CD4-positive, alpha-beta memory T cell (primary cell): ENCODE measurements at regions not wholly inside any gene's neighbourhood (a gene's known extent, or its start where the extent isn't known, plus 50 kb on each side); places are given as distances from the start of the nearest gene placed in this dataset.

Source experiments
- CTCF ChIA-PET: fragments of 350-600 bp; sonication (Branson Sonifier 250); formaldehyde crosslinking; loops from one replicate; lab custom pipeline; 2021; ENCODE audit warnings: inconsistent platforms; ENCODE audit not compliant: partially characterized antibody; lab: Charles Lee
- POLR2A ChIA-PET: fragments of 350-600 bp; sonication (Branson Sonifier 250); formaldehyde crosslinking; loops from one replicate; lab custom pipeline; 2021; ENCODE audit not compliant: partially characterized antibody; lab: Charles Lee
- DNase-seq, 5 donors: peaks; one replicate each; pipeline versions ENCODE4 v3.0.0 to v3.0.0-alpha.2; 2020 to 2022; ENCODE audit warnings: mixed read lengths in 1 of 5
- H3K27ac ChIP-seq: one replicate; pipeline ENCODE4 v1.7.0; 2013; ENCODE audit warnings: low read depth, low read length
- H3K27me3 ChIP-seq: 2 replicates; pipeline ENCODE4 v1.7.0; 2013; ENCODE audit warnings: mild to moderate bottlenecking, low read length, moderate library complexity; ENCODE audit not compliant: insufficient read depth
- H3K36me3 ChIP-seq: 2 replicates; pipeline ENCODE4 v1.7.0; 2013; ENCODE audit warnings: mild to moderate bottlenecking, low read length, moderate library complexity; ENCODE audit not compliant: insufficient read depth
- H3K4me1 ChIP-seq: 2 replicates; pipeline ENCODE4 v1.7.0; 2013; ENCODE audit warnings: mild to moderate bottlenecking, low read length, moderate library complexity; ENCODE audit not compliant: insufficient read depth
- H3K4me3 ChIP-seq, 2 donors: one replicate each; pipeline ENCODE4 v1.7.0; 2013; ENCODE audit warnings: low read length in 2 of 2, mild to moderate bottlenecking in 1 of 2
- H3K9me3 ChIP-seq, 2 donors: one replicate each; pipeline ENCODE4 v1.7.0; 2013; ENCODE audit warnings: low read length in 2 of 2, control low read depth in 1 of 2; ENCODE audit not compliant: control insufficient read depth in 1 of 2
- H3K27ac Mint-ChIP-seq, 7 donors: one replicate each; pipeline ENCODE4 v1.8.0; 2020 to 2021; ENCODE audit warnings: mixed read lengths in 7 of 7, mild to moderate bottlenecking in 6 of 7, inconsistent platforms in 3 of 7, moderate library complexity in 3 of 7
- H3K27me3 Mint-ChIP-seq, 2 donors: one replicate each; pipeline ENCODE4 v1.8.0; 2020 to 2021; ENCODE audit warnings: mixed read lengths in 2 of 2
- H3K36me3 Mint-ChIP-seq, 2 donors: one replicate each; pipeline ENCODE4 v1.8.0; 2020 to 2021; ENCODE audit warnings: mixed read lengths in 2 of 2, inconsistent platforms in 1 of 2, mild to moderate bottlenecking in 1 of 2
- H3K4me1 Mint-ChIP-seq, 4 donors: one replicate each; pipeline ENCODE4 v1.8.0; 2020 to 2021; ENCODE audit warnings: mixed read lengths in 4 of 4, mild to moderate bottlenecking in 1 of 4
- H3K4me3 Mint-ChIP-seq, 8 donors: one replicate each; pipeline ENCODE4 v1.8.0; 2020 to 2021; ENCODE audit warnings: mixed read lengths in 8 of 8, mild to moderate bottlenecking in 7 of 8, moderate library complexity in 6 of 8, inconsistent platforms in 3 of 8
- H3K9me3 Mint-ChIP-seq, 8 donors: one replicate each; pipeline ENCODE4 v1.8.0; 2020 to 2021; ENCODE audit warnings: mixed read lengths in 8 of 8, mild to moderate bottlenecking in 5 of 8, inconsistent platforms in 3 of 8, moderate library complexity in 1 of 8
- intact Hi-C: fragments of 100-400 bp; cut with micrococcal nuclease; formaldehyde crosslinking; loops from one replicate; pipeline ENCODE4 v1.15.1; 2023

DNA sequence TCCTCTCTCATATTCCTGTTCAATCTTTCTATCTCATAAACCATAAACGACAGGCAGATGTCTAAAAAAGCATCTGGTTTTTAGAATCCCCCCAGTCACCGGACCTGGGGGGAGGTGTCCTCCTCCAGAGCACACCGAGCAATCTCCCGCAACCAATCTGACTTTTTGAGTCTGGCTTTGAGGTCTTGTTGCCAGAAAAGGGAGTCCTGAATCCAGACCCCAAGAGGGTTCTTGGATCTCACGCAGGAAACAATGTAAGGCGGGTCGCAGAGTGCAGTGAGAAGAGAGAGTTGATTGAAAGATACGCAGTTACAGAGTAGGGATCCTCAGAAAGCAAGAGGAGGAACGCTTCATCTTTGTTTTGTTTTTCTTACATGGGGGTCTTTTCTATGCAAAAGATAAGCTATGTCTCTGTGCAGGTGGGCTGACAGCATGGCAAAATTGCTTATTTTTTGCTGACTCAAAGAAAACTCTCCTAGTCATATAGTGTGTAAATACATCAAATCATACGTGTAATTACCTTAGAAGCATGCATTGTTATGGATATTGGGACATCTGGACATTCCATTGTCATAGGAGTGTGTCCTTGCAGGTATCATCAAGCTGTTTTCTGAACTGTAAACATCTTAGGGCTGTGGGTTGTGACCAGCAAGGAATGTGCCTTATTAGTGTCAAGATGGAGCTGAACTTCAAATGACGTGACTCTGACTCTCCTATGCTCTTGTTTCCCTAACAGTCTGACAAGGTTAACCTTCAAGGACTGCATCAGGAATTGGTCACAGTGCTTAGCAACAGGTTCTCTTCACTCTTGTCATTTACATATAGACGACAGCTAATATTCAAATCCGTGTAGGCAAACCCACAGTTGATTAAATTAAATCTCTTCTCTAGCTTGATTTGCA lies 159.3 kb upstream of the DAPK1 start:
- H3K27me3 ChIP-seq = peaks cover 3% of the 10 kb centered on the region
- intact Hi-C loops = loop anchor here (5.0 kb wide), 1 partner anchor 1239 kb away; no protein-coding TSS in a partner anchor
- no peak for DNase-seq

DNA sequence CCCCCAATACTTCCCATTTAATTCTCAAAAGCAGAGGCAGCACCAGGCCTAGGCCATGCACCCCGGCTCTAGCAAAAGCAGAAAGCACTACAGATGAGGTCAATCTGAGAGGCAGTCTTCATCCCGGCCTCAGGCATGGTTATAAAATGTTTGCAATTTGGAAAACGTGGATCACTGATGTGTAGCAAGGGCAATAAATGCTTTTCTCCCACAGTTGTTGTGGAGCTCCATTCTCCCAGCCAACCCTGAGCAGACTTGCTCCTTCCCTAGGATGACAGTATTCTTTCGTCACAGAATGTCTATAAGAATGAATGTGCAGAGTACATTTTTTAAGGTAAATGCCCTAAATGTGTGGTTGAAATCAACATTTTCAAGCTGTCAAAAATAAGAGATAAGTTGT lies 157.3 kb upstream of the DAPK1 start:
- H3K4me3 Mint-ChIP-seq = no peak overlapping the region
- intact Hi-C loops = no loop called here
- peaks cover 3% of the 10 kb centered on the region for H3K27me3 ChIP-seq
- no peaks in the 10 kb centered on the region for H3K9me3 ChIP-seq
- H3K9me3 Mint-ChIP-seq = peaks cover 0 to 2% (median 0%) of the 10 kb centered on the region in 8 donors
- peaks cover 20 to 38% of the 10 kb centered on the region in 2 donors for H3K27me3 Mint-ChIP-seq
- H3K4me1 Mint-ChIP-seq = peaks cover 6 to 12% (median 11%) of the 10 kb centered on the region in 4 donors
- no peak overlapping the region for H3K4me3 ChIP-seq
- H3K4me1 ChIP-seq = peaks cover 7% of the 10 kb centered on the region
- no peaks in the 10 kb centered on the region for H3K36me3 ChIP-seq
- H3K36me3 Mint-ChIP-seq = no peaks in the 10 kb centered on the region
- no peak overlapping the region for H3K27ac Mint-ChIP-seq
- POLR2A ChIA-PET = no interaction called here
- no peak for DNase-seq
- no peak overlapping the region for H3K27ac ChIP-seq
- CTCF ChIA-PET = interaction anchor here (1.9 kb wide), 1 partner anchor 8 kb away, joined by 6 read pairs; no protein-coding TSS in a partner anchor

More for the DNA sequence above, 159.3 kb upstream of the DAPK1 start:
- Histone ChIP-seq H3K4me3 (no peak overlapping the region), H3K9me3 (no peaks in the 10 kb centered on the region), H3K27ac (no peak overlapping the region), H3K4me1 (peaks cover 7% of the 10 kb centered on the region), H3K36me3 (no peaks in the 10 kb centered on the region)
- ChIA-PET POLR2A (no interaction called here), CTCF (interaction anchor here (2.2 kb wide), 1 partner anchor 13 kb away, joined by 9 read pairs; no protein-coding TSS in a partner anchor)
- peak overlapping the region in 6 of 8 donors; percentile 10 to 81 (median 62) for H3K4me3 Mint-ChIP-seq
- H3K27ac Mint-ChIP-seq = no peak overlapping the region
- H3K9me3 Mint-ChIP-seq = peaks cover 0 to 2% (median 0%) of the 10 kb centered on the region in 8 donors
- peaks cover 20 to 38% of the 10 kb centered on the region in 2 donors for H3K27me3 Mint-ChIP-seq
- H3K36me3 Mint-ChIP-seq = no peaks in the 10 kb centered on the region
- H3K4me1 Mint-ChIP-seq = peaks cover 6 to 12% (median 11%) of the 10 kb centered on the region in 4 donors

DNA sequence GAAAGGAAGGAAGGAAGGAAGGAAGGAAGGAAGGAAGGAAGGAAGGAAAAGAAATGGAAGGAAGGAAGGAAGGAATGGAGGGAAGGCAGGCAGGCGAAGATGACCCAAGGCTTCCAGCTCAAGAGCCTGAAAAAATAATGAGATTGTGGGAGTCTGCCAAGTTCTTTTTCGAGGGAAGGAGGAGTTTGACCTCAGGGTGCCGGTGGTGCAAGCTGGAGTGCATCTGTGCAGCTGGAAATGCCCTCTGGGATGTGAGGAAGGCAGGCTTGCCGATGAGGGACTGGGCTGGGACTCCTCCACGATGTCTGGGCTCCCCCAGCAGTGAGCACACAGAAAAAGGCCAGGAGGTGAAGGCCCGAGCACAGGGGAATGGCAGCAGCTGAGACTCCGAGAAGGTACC lies 154.9 kb upstream of the DAPK1 start:
- H3K27ac ChIP-seq = no peak overlapping the region
- POLR2A ChIA-PET = no interaction called here
- peaks cover 0 to 3% (median 0%) of the 10 kb centered on the region in 8 donors for H3K9me3 Mint-ChIP-seq
- intact Hi-C loops = no loop called here
- no peak overlapping the region for H3K4me3 Mint-ChIP-seq
- CTCF ChIA-PET = interaction anchor here (0.8 kb wide), 1 partner anchor 18 kb away, joined by 3 read pairs; no protein-coding TSS in a partner anchor
- peaks cover 23 to 38% of the 10 kb centered on the region in 2 donors for H3K27me3 Mint-ChIP-seq
- no peak overlapping the region for H3K27ac Mint-ChIP-seq
- no peak for DNase-seq
- no peak overlapping the region for H3K4me3 ChIP-seq
- H3K9me3 ChIP-seq = no peaks in the 10 kb centered on the region
- no peaks in the 10 kb centered on the region for H3K4me1 ChIP-seq
- no peaks in the 10 kb centered on the region for H3K36me3 Mint-ChIP-seq
- H3K4me1 Mint-ChIP-seq = peaks cover 2 to 4% (median 4%) of the 10 kb centered on the region in 4 donors
- no peaks in the 10 kb centered on the region for H3K27me3 ChIP-seq
- H3K36me3 ChIP-seq = no peaks in the 10 kb centered on the region

DNA sequence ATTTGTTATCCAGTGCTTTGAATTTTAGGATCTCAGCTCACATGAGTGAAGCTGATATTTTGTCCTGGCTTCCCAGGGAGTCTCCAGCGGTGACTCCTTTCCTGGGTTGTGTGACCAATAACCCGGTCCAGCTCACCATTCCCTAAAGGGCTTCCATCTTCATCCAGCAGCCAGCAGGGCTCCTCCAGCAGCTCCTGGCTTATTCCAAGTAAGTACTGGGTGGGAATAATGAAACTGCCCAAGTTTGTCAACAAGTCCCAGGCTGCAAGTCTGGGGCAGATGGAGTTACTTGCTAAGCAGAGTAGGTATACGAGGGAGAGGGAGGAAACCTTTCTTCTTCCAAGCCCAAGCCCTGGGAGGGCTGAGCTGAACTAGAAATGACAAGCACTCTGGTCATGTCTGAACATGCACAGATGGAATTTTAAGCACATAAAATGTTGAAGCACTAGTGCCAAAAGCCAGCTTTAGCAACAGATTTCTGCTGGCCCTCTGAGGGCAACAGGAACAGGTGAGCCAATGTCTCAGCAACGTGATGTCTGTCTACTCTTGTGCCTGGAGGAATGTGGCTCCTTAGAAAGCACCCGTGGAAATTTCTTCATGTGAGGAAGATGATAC lies 153.7 kb upstream of the DAPK1 start:
- intact Hi-C loops = no loop called here
- ChIA-PET CTCF (interaction anchor here (0.8 to 1.3 kb wide), 3 partner anchors 9 to 19 kb away, joined by 3 read pairs; no protein-coding TSS in a partner anchor), POLR2A (no interaction called here)
- H3K4me3 Mint-ChIP-seq = no peak overlapping the region
- H3K9me3 ChIP-seq = no peaks in the 10 kb centered on the region
- peaks cover 0 to 2% (median 0%) of the 10 kb centered on the region in 4 donors for H3K4me1 Mint-ChIP-seq
- H3K36me3 ChIP-seq = no peaks in the 10 kb centered on the region
- DNase-seq = no peak
- H3K9me3 Mint-ChIP-seq = peaks cover 0 to 3% (median 0%) of the 10 kb centered on the region in 8 donors
- H3K36me3 Mint-ChIP-seq = no peaks in the 10 kb centered on the region
- no peaks in the 10 kb centered on the region for H3K27me3 ChIP-seq
- H3K27ac Mint-ChIP-seq = no peak overlapping the region
- H3K27me3 Mint-ChIP-seq = peaks cover 18 to 26% of the 10 kb centered on the region in 2 donors
- no peaks in the 10 kb centered on the region for H3K4me1 ChIP-seq
- no peak overlapping the region for H3K27ac ChIP-seq
- no peak overlapping the region for H3K4me3 ChIP-seq

DNA sequence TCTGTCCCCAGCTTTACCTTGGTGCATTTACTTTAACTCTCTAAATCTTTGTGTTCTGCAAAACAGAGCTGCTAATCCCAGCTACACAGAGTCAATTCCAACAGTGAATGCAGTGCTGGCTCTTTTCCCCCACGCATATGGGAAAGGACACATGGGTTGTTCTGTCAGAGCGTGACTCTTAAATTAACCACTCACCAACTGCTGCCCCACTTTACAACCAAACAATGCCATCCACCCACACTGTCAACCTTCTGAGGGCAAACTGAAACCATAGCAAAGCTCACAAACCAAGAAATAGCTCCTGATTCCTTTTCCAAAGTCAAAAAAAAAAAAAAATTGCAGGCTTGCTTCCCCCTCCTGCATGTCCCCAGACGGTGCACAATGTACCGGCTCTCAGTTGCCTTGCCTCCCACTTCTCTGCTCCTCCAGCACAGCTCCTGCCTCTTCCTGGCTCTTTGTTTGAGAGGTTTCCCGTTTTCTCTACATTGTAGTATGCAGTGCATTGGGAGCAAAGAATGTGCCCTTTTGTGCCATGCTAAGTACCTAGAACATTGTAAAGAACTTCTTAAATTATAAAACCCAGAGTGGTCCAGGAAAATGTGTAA lies 151.5 kb upstream of the DAPK1 start:
- no peaks in the 10 kb centered on the region for H3K27me3 ChIP-seq
- Mint-ChIP-seq H3K27ac (peak overlapping the region in 1 of 7 donors; percentile 38), H3K4me1 (peaks cover 0 to 2% (median 0%) of the 10 kb centered on the region in 4 donors), H3K36me3 (no peaks in the 10 kb centered on the region), H3K4me3 (peak overlapping the region in 1 of 8 donors; percentile 26), H3K27me3 (peaks cover 12 to 15% of the 10 kb centered on the region in 2 donors), H3K9me3 (peaks cover 0 to 3% (median 0%) of the 10 kb centered on the region in 8 donors)
- no peaks in the 10 kb centered on the region for H3K9me3 ChIP-seq
- H3K4me1 ChIP-seq = no peaks in the 10 kb centered on the region
- H3K36me3 ChIP-seq = no peaks in the 10 kb centered on the region
- ChIA-PET POLR2A (no interaction called here), CTCF (no interaction called here)
- intact Hi-C loops = no loop called here
- no peak overlapping the region for H3K27ac ChIP-seq
- DNase-seq = no peak
- no peak overlapping the region for H3K4me3 ChIP-seq

DNA sequence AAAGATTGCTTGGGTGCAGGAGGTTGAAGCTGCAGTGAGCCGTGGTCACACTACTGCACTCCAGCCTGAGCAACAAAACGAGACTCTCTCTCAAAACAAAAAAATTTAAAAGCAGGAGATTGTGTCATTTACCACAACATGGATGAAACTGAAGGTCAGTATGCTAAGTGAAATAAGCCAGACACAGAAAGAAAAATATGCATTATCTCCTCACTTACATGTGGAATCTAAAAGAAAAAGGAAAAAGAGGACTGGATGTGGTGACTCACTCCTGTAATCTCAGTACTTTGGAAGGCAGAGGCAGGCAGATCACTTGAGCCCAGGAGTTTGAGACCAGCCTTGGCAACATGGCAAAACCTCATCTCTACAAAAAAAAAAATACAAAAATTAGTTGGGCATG lies 146.8 kb upstream of the DAPK1 start:
- Mint-ChIP-seq H3K9me3 (peaks cover 0 to 3% (median 0%) of the 10 kb centered on the region in 8 donors), H3K36me3 (no peaks in the 10 kb centered on the region), H3K27ac (no peak overlapping the region), H3K4me1 (no peaks in the 10 kb centered on the region), H3K4me3 (no peak overlapping the region), H3K27me3 (peaks cover 9 to 12% of the 10 kb centered on the region in 2 donors)
- Histone ChIP-seq H3K4me3 (no peak overlapping the region), H3K36me3 (no peaks in the 10 kb centered on the region), H3K9me3 (no peaks in the 10 kb centered on the region), H3K4me1 (no peaks in the 10 kb centered on the region), H3K27me3 (no peaks in the 10 kb centered on the region), H3K27ac (no peak overlapping the region)
- CTCF ChIA-PET = no interaction called here
- POLR2A ChIA-PET = no interaction called here
- DNase-seq = no peak
- intact Hi-C loops = no loop called here

DNA sequence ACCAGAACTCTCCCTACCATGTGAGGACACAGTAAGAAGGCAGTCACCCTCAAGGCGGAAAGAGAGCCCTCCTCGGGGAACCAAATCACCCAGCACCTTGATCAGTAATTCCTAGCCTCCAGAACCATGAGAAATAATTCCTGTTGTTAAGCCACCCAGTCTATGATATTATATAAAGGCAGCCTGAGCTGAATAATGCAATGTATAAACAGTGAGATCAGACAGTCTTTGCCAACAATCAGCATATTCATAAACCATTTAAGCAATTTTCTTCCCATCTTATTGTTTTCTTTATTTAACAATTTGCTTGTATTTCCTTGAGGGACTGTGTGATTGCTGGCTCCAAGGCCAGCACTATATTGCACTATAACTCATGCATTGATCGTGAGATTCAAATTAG lies 144.4 kb upstream of the DAPK1 start:
- Histone ChIP-seq H3K4me3 (no peak overlapping the region), H3K36me3 (no peaks in the 10 kb centered on the region), H3K27ac (no peak overlapping the region), H3K9me3 (no peaks in the 10 kb centered on the region), H3K4me1 (no peaks in the 10 kb centered on the region), H3K27me3 (no peaks in the 10 kb centered on the region)
- Mint-ChIP-seq H3K27me3 (peaks cover 0 to 2% of the 10 kb centered on the region in 2 donors), H3K4me1 (no peaks in the 10 kb centered on the region), H3K9me3 (peaks cover 0 to 4% (median 0%) of the 10 kb centered on the region in 8 donors), H3K36me3 (no peaks in the 10 kb centered on the region), H3K4me3 (no peak overlapping the region), H3K27ac (no peak overlapping the region)
- intact Hi-C loops = no loop called here
- ChIA-PET POLR2A (no interaction called here), CTCF (no interaction called here)
- no peak for DNase-seq
